ENCODE measurements at regions not wholly inside any gene's neighbourhood (a gene's known extent, or its start where the extent isn't known, plus 50 kb on each side); places are given as distances from the start of the nearest gene placed in this dataset.

DNA sequence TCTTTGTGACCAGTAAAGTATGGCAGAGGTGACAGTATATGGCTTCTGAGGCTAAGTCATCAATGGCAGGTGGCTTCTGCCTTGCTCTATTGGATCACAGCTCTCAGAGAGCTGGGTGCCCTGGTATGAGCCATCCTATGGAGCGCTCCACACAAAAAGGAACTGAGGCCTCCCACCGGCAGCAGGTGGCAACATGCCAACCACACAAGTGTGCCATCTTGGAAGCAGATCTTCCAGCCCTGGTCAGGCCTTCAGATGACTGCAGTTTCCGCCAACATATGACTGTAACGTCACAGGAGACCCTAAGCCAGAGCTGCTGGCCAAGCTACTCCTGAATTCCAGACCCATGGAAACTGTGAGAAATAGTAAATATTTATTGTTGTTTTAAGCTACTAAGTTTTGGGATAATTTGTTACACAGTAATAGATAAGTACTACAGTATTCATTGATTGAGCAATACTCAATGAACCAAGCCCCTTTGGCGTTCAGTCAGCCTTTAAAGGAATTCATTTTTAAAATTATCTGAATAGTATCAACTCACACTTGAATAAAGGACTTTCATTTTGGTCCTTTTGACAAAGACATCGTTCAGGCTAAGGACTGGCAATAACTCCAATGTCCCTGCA is 69.4 kb upstream of the LHX1 start:
- Histone ChIP-seq H3K9me3 (ENCODE audit: control insufficient read depth in 2 of 2, low read length in 2 of 2) (no peaks in the 10 kb centered on the region), H3K9ac (ENCODE audit: low read depth in 1 of 2, low read length in 2 of 2) (no peak overlapping the region), H3K4me3 (ENCODE audit: low read length in 2 of 2) (no peak overlapping the region), H3K4me1 (ENCODE audit: control insufficient read depth in 2 of 2, insufficient read depth in 2 of 2, low read length in 2 of 2) (no peaks in the 10 kb centered on the region), H3K27ac (ENCODE audit: low read depth in 2 of 2, low read length in 2 of 2) (no peak overlapping the region), H3K27me3 (ENCODE audit: control insufficient read depth in 2 of 2, insufficient read depth in 2 of 2, low read length in 2 of 2) (peaks cover 0 to 3% of the 10 kb centered on the region in 2 donors), H3K36me3 (ENCODE audit: control insufficient read depth in 2 of 2, insufficient read depth in 2 of 2, low read length in 2 of 2) (no peaks in the 10 kb centered on the region)

DNA sequence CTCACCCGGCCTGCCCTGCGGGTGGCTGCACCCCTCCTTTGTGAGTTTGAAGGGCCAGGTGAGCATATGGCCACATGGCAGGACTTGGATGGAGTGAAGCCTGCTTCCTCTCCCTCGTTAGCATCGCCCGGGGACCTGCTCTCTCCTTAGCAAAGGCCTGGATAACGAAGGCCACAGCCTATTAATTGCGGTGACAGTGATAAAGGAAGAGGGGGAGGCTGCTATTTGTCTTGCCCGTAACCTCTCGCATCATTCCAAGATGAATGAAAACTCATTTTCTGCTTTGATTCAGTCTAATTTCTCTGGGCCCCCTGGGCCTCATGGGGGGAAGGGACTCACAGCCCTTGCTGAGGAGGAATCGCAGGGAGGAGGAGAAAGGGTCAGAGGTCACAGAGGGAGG is 68.5 kb upstream of the LHX1 start:
- Histone ChIP-seq H3K27me3 (ENCODE audit: control insufficient read depth in 2 of 2, insufficient read depth in 2 of 2, low read length in 2 of 2) (peaks cover 0 to 3% of the 10 kb centered on the region in 2 donors), H3K4me3 (ENCODE audit: low read length in 2 of 2) (no peak overlapping the region), H3K27ac (ENCODE audit: low read depth in 2 of 2, low read length in 2 of 2) (no peak overlapping the region), H3K4me1 (ENCODE audit: control insufficient read depth in 2 of 2, insufficient read depth in 2 of 2, low read length in 2 of 2) (no peaks in the 10 kb centered on the region), H3K36me3 (ENCODE audit: control insufficient read depth in 2 of 2, insufficient read depth in 2 of 2, low read length in 2 of 2) (no peaks in the 10 kb centered on the region), H3K9me3 (ENCODE audit: control insufficient read depth in 2 of 2, low read length in 2 of 2) (no peaks in the 10 kb centered on the region), H3K9ac (ENCODE audit: low read depth in 1 of 2, low read length in 2 of 2) (no peak overlapping the region)

DNA sequence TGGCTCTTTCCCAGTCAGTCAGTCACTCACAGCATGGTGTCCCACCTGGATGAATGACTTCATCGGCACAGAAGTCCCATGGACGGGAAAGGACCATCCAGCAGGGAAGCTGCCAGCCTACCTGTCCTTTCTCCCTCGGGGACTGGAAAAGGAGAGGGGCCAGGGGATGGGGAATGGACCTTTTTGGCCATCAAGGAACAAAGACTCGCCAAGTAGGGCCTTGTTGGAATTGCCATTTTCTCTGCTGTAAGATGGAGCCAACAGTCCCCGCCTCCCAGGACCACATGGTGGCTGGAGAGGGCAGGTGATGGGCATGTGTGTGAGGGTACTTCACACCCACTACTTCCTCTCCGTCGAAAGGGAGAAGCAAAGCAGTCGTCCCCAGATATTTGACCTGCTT is 67.8 kb upstream of the LHX1 start:
- H3K9ac ChIP-seq (ENCODE audit: low read depth in 1 of 2, low read length in 2 of 2) = no peak overlapping the region
- H3K9me3 ChIP-seq (ENCODE audit: control insufficient read depth in 2 of 2, low read length in 2 of 2) = no peaks in the 10 kb centered on the region
- H3K4me1 ChIP-seq (ENCODE audit: control insufficient read depth in 2 of 2, insufficient read depth in 2 of 2, low read length in 2 of 2) = no peaks in the 10 kb centered on the region
- no peaks in the 10 kb centered on the region for H3K36me3 ChIP-seq (ENCODE audit: control insufficient read depth in 2 of 2, insufficient read depth in 2 of 2, low read length in 2 of 2)
- no peak overlapping the region for H3K27ac ChIP-seq (ENCODE audit: low read depth in 2 of 2, low read length in 2 of 2)
- no peak overlapping the region for H3K4me3 ChIP-seq (ENCODE audit: low read length in 2 of 2)
- peaks cover 0 to 3% of the 10 kb centered on the region in 2 donors for H3K27me3 ChIP-seq (ENCODE audit: control insufficient read depth in 2 of 2, insufficient read depth in 2 of 2, low read length in 2 of 2)

DNA sequence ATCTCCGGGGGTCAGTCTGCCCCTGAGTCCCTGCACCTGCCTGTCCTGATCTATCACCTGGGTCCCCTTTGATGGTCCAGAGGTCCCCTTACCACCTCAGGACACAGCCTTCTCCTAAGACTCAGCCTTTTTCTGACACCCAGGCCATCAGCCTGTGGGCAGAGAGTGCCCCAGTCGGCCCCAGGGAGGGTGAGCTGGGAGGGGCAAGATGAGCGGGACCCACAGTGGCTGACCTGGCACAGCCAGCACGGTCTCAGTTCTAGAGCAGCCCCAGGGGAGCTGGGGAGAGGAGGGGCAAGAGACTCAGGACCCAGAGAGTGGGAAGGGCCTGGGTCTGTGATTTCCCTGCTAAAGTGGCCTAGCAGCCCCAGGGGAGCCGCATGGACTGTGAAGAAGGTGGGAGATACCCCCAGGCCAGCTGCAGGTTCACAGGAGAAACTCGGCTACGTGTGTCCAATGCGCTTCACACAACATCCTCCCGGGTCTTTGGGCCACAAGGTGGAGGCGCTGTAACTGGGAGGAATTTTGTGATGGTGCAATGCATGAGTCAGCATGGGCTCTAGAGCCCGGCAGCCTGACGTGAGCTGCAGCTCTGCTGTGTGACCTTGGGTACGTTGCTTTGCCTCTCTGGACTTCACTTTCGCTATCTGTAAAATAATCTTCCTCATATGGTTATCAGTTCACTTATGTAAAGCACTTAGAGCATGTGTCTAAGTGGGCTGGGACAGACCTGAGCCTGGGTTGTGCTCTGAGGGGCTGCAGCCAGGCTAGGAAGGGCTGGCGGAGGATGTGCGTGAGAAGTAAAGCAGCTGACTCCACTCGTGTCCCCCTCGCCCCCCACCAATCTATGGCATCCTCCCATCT is 67.2 kb upstream of the LHX1 start:
- Histone ChIP-seq H3K9me3 (ENCODE audit: control insufficient read depth in 2 of 2, low read length in 2 of 2) (no peaks in the 10 kb centered on the region), H3K36me3 (ENCODE audit: control insufficient read depth in 2 of 2, insufficient read depth in 2 of 2, low read length in 2 of 2) (no peaks in the 10 kb centered on the region), H3K9ac (ENCODE audit: low read depth in 1 of 2, low read length in 2 of 2) (no peak overlapping the region), H3K27me3 (ENCODE audit: control insufficient read depth in 2 of 2, insufficient read depth in 2 of 2, low read length in 2 of 2) (peaks cover 0 to 3% of the 10 kb centered on the region in 2 donors), H3K4me1 (ENCODE audit: control insufficient read depth in 2 of 2, insufficient read depth in 2 of 2, low read length in 2 of 2) (no peaks in the 10 kb centered on the region), H3K27ac (ENCODE audit: low read depth in 2 of 2, low read length in 2 of 2) (no peak overlapping the region), H3K4me3 (ENCODE audit: low read length in 2 of 2) (no peak overlapping the region)

DNA sequence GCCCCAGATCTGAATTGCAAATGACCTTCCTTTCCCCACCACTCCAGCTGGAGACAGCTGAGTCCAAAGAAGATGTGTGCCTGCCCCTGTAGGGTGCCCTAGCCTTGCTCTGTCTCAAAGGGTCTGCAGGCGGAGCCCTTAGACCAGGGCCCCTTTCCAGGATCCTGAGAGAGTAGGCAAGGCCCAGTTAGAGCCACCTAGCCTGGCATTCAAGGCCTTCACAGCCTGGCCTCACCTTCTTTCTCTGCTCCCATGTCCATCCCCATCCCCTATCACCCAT is 66.6 kb upstream of the LHX1 start:
- Histone ChIP-seq H3K27me3 (ENCODE audit: control insufficient read depth in 2 of 2, insufficient read depth in 2 of 2, low read length in 2 of 2) (peaks cover 0 to 3% of the 10 kb centered on the region in 2 donors), H3K4me3 (ENCODE audit: low read length in 2 of 2) (no peak overlapping the region), H3K9ac (ENCODE audit: low read depth in 1 of 2, low read length in 2 of 2) (no peak overlapping the region), H3K27ac (ENCODE audit: low read depth in 2 of 2, low read length in 2 of 2) (no peak overlapping the region), H3K4me1 (ENCODE audit: control insufficient read depth in 2 of 2, insufficient read depth in 2 of 2, low read length in 2 of 2) (no peaks in the 10 kb centered on the region), H3K36me3 (ENCODE audit: control insufficient read depth in 2 of 2, insufficient read depth in 2 of 2, low read length in 2 of 2) (no peaks in the 10 kb centered on the region), H3K9me3 (ENCODE audit: control insufficient read depth in 2 of 2, low read length in 2 of 2) (no peaks in the 10 kb centered on the region)

DNA sequence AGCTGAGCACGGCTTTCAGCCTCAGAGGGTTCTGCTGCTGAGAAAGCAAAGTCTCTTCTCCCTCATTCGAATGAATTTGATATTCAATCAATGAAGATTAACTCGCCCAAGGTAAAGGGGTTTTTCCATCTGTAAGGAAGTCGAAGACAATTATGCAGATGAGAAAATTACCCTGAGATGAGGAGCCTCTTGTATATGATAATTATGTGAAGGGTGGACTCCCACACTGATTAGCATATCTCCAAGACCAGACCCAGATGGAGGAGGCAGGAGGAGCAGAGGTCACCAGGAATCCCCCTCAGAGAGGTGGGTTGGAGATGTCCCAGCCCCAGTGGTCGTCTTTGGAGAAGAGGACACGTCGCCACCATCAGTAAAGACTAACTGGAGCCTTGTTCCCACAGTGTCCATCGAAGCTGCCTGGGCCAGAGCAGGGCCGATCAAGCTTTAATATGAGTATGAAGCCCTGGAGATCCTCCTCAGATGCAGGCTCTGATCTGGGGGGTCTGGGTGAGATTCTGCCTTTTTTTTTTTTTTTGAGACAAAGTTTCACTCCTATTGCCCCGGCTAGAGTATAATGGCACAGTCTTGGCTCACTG is 61.5 kb upstream of the LHX1 start:
- Histone ChIP-seq H3K9ac (ENCODE audit: low read depth in 1 of 2, low read length in 2 of 2) (no peak overlapping the region), H3K27ac (ENCODE audit: low read depth in 2 of 2, low read length in 2 of 2) (no peak overlapping the region)

DNA sequence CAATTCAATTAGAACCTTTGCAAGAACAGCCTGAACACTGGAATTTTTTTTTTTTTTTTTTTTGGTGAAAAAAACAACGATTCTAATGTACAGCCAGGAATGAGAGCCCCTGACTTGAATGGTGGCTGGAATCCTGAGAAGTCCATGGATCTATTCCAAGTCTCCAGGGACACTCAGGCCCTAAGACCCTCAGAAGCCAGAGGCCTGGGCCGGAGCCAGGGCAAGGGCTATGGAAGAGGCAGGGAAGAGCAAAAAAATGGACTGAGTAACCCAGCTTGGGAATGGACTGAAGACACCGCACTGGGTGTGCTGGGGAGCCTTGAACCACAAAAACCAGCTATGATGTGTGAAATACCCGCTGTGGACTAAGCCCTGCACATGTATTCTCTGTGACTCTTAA is 60.3 kb upstream of the LHX1 start:
- no peak overlapping the region for H3K9ac ChIP-seq (ENCODE audit: low read depth in 1 of 2, low read length in 2 of 2)
- no peak overlapping the region for H3K4me3 ChIP-seq (ENCODE audit: low read length in 2 of 2)
- no peak overlapping the region for H3K27ac ChIP-seq (ENCODE audit: low read depth in 2 of 2, low read length in 2 of 2)
- no peaks in the 10 kb centered on the region for H3K4me1 ChIP-seq (ENCODE audit: control insufficient read depth in 2 of 2, insufficient read depth in 2 of 2, low read length in 2 of 2)
- peaks cover 7 to 8% of the 10 kb centered on the region in 2 donors for H3K27me3 ChIP-seq (ENCODE audit: control insufficient read depth in 2 of 2, insufficient read depth in 2 of 2, low read length in 2 of 2)
- no peaks in the 10 kb centered on the region for H3K9me3 ChIP-seq (ENCODE audit: control insufficient read depth in 2 of 2, low read length in 2 of 2)
- no peaks in the 10 kb centered on the region for H3K36me3 ChIP-seq (ENCODE audit: control insufficient read depth in 2 of 2, insufficient read depth in 2 of 2, low read length in 2 of 2)

More for the DNA sequence above, 61.5 kb upstream of the LHX1 start:
- peaks cover 5 to 7% of the 10 kb centered on the region in 2 donors for H3K27me3 ChIP-seq (ENCODE audit: control insufficient read depth in 2 of 2, insufficient read depth in 2 of 2, low read length in 2 of 2)
- no peaks in the 10 kb centered on the region for H3K4me1 ChIP-seq (ENCODE audit: control insufficient read depth in 2 of 2, insufficient read depth in 2 of 2, low read length in 2 of 2)
- H3K36me3 ChIP-seq (ENCODE audit: control insufficient read depth in 2 of 2, insufficient read depth in 2 of 2, low read length in 2 of 2) = no peaks in the 10 kb centered on the region
- H3K4me3 ChIP-seq (ENCODE audit: low read length in 2 of 2) = no peak overlapping the region
- H3K9me3 ChIP-seq (ENCODE audit: control insufficient read depth in 2 of 2, low read length in 2 of 2) = no peaks in the 10 kb centered on the region

DNA sequence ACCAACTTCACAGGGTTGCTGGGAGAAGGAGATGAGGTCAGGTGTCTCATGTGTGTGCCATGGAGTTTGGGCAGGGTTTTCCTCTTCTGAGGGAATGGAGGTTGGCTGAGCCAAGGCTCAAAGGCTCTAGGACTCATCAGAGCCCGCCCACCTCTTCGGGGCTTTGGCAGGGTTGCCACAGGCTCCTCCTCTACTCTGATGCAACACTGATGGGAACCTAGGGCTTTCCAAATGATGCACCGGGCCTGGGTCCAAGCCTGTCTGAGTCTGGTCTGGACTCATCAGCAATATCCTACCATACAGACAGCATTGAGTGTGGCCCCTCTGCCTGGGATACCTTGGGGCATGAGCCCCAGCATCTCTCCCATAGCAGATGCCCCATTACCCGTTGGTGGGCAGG is 59.5 kb upstream of the LHX1 start:
- no peak overlapping the region for H3K27ac ChIP-seq (ENCODE audit: low read depth in 2 of 2, low read length in 2 of 2)
- no peak overlapping the region for H3K9ac ChIP-seq (ENCODE audit: low read depth in 1 of 2, low read length in 2 of 2)
- H3K36me3 ChIP-seq (ENCODE audit: control insufficient read depth in 2 of 2, insufficient read depth in 2 of 2, low read length in 2 of 2) = no peaks in the 10 kb centered on the region
- no peak overlapping the region for H3K4me3 ChIP-seq (ENCODE audit: low read length in 2 of 2)
- no peaks in the 10 kb centered on the region for H3K4me1 ChIP-seq (ENCODE audit: control insufficient read depth in 2 of 2, insufficient read depth in 2 of 2, low read length in 2 of 2)
- peaks cover 7 to 8% of the 10 kb centered on the region in 2 donors for H3K27me3 ChIP-seq (ENCODE audit: control insufficient read depth in 2 of 2, insufficient read depth in 2 of 2, low read length in 2 of 2)
- H3K9me3 ChIP-seq (ENCODE audit: control insufficient read depth in 2 of 2, low read length in 2 of 2) = no peaks in the 10 kb centered on the region

DNA sequence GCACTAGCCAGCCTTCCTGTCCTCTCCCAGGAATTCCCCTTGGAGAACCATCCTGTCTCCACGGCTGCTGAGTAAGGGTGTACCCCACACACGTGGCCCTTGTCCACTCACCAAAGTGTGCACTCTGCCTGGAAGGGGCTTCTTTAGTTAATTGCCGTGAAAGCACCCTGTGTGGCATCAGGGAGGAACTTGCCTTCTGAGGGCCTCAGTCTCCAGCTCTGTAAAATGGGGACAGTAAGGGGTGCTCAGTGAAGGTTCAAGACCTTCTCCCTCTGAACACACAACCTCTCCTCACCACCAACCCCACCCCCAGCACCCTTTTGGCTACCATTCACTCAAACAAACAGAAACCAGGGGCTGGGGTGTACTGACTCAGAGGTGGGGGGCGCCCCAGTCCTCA is 59.1 kb upstream of the LHX1 start:
- Histone ChIP-seq H3K4me3 (ENCODE audit: low read length in 2 of 2) (no peak overlapping the region), H3K27me3 (ENCODE audit: control insufficient read depth in 2 of 2, insufficient read depth in 2 of 2, low read length in 2 of 2) (peaks cover 7 to 8% of the 10 kb centered on the region in 2 donors), H3K4me1 (ENCODE audit: control insufficient read depth in 2 of 2, insufficient read depth in 2 of 2, low read length in 2 of 2) (no peaks in the 10 kb centered on the region), H3K36me3 (ENCODE audit: control insufficient read depth in 2 of 2, insufficient read depth in 2 of 2, low read length in 2 of 2) (no peaks in the 10 kb centered on the region), H3K9me3 (ENCODE audit: control insufficient read depth in 2 of 2, low read length in 2 of 2) (no peaks in the 10 kb centered on the region), H3K9ac (ENCODE audit: low read depth in 1 of 2, low read length in 2 of 2) (no peak overlapping the region), H3K27ac (ENCODE audit: low read depth in 2 of 2, low read length in 2 of 2) (no peak overlapping the region)

DNA sequence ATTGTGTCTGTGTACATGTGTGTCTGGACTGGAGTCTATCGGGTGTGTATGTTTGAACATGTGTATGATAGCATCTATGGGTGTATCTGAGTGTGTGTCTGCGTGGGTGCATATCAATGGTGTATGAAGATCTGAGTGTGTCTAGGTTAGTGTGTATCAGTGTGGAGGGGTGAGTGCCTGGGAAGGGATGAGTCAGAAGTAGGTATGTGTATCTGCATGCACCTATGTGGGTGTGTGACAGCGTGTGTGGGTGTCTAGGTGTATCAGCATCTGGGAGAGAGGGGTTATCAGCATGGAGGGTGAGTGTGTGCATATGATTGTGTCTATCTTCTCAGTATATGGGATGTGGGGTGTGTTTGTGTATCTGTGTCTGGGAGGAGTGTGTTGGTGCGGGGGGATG is 58.2 kb upstream of the LHX1 start:
- H3K4me3 ChIP-seq (ENCODE audit: low read length in 2 of 2) = no peak overlapping the region
- peaks cover 7 to 8% of the 10 kb centered on the region in 2 donors for H3K27me3 ChIP-seq (ENCODE audit: control insufficient read depth in 2 of 2, insufficient read depth in 2 of 2, low read length in 2 of 2)
- no peaks in the 10 kb centered on the region for H3K9me3 ChIP-seq (ENCODE audit: control insufficient read depth in 2 of 2, low read length in 2 of 2)
- no peaks in the 10 kb centered on the region for H3K4me1 ChIP-seq (ENCODE audit: control insufficient read depth in 2 of 2, insufficient read depth in 2 of 2, low read length in 2 of 2)
- H3K27ac ChIP-seq (ENCODE audit: low read depth in 2 of 2, low read length in 2 of 2) = no peak overlapping the region
- no peaks in the 10 kb centered on the region for H3K36me3 ChIP-seq (ENCODE audit: control insufficient read depth in 2 of 2, insufficient read depth in 2 of 2, low read length in 2 of 2)
- no peak overlapping the region for H3K9ac ChIP-seq (ENCODE audit: low read depth in 1 of 2, low read length in 2 of 2)
